ENCODE measurements at regions not wholly inside any gene's neighbourhood (a gene's known extent, or its start where the extent isn't known, plus 50 kb on each side); places are given as distances from the start of the nearest gene placed in this dataset.

DNA sequence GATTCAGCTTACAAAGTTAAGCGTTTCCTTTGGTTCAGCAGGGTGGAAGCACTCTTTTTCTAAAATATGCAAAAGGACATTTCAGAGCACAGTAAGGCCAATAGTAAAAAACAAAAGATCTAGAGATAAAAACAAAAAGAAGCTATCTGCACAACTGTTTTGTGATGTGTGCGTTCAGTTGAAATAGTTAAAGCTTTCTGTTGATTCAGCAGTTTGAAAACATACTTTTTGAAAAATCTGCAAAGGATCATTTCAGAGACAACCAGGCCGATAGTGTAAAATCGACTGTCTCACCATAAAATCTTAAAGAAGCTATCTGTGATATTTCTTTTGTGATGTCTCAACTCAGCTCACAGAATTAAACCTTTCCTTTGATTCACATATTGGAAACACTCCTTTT is 300.0 kb upstream of the ALG10B start:
- POLR2A ChIA-PET (ENCODE audit: partially characterized antibody) = no interaction called here
- Histone ChIP-seq H3K4ac (replicated peaks; ENCODE audit: insufficient read length, low read depth, low read length) (no peak overlapping the region), H2AFZ (ENCODE audit: low read length) (no peak overlapping the region), H4K91ac (replicated peaks; ENCODE audit: insufficient read length, low read length) (no peak overlapping the region), H3K4me2 (ENCODE audit: insufficient read depth in 1 of 2, low read depth in 2 of 2, low read length in 2 of 2) (no peak overlapping the region), H3K23me2 (ENCODE audit: low read depth, low read length) (no peaks in the 10 kb centered on the region), H3K18ac (ENCODE audit: extremely low read depth, low read length) (no peak overlapping the region), H4K20me1 (replicated peaks in 1 of 2; ENCODE audit: control insufficient read depth in 1 of 2, insufficient read depth in 2 of 2, low read length in 2 of 2) (no peaks in the 10 kb centered on the region), H3K4me3 (ENCODE audit: extremely low read depth in 1 of 4, insufficient read depth in 2 of 4, low read depth in 3 of 4, low read length in 4 of 4) (no peak overlapping the region), H3K4me1 (replicated peaks in 1 of 4; ENCODE audit: control insufficient read depth in 3 of 4, insufficient read depth in 4 of 4, low read length in 3 of 4) (no peaks in the 10 kb centered on the region), H3K27me3 (replicated peaks in 1 of 4; ENCODE audit: control insufficient read depth in 3 of 4, extremely low read depth in 1 of 4, insufficient read depth in 3 of 4, low read length in 3 of 4) (no peaks in the 10 kb centered on the region), H3K79me2 (ENCODE audit: control insufficient read depth in 1 of 2, insufficient read depth in 2 of 2, low read length in 2 of 2) (no peaks in the 10 kb centered on the region), H2BK120ac (replicated peaks; ENCODE audit: low read depth, low read length) (no peak overlapping the region), H3K9me3 (ENCODE audit: insufficient read depth in 2 of 2, low read depth in 1 of 2, low read length in 1 of 2) (peaks cover 64 to 68% of the 10 kb centered on the region in 2 experiments), H2BK5ac (ENCODE audit: low read depth, low read length) (no peak overlapping the region), H3K27ac (ENCODE audit: low read depth, low read length) (no peak overlapping the region), H4K5ac (ENCODE audit: insufficient read length, low read depth, low read length) (no peak overlapping the region), H3K36me3 (ENCODE audit: control insufficient read depth in 2 of 4, insufficient read depth in 4 of 4, low read length in 3 of 4) (no peaks in the 10 kb centered on the region), H2BK12ac (ENCODE audit: low read depth, low read length) (no peak overlapping the region), H2BK15ac (ENCODE audit: low read length) (no peak overlapping the region), H3K79me1 (ENCODE audit: low read depth, low read length) (no peaks in the 10 kb centered on the region), H4K8ac (ENCODE audit: extremely low read depth, insufficient read depth, low read length) (no peak overlapping the region), H2AK5ac (ENCODE audit: low read depth, low read length) (no peak overlapping the region), H3K9ac (replicated peaks in 1 of 4; ENCODE audit: extremely low read depth in 1 of 4, low read depth in 3 of 4, low read length in 3 of 4) (no peak overlapping the region), H3K14ac (ENCODE audit: insufficient read length) (no peak overlapping the region), H3K23ac (ENCODE audit: insufficient read length) (no peak overlapping the region), H3K56ac (replicated peaks; ENCODE audit: insufficient read length, low read depth, low read length) (no peak overlapping the region), H2BK20ac (ENCODE audit: low read length) (no peak overlapping the region)
- CTCF ChIA-PET (ENCODE audit: partially characterized antibody) = no interaction called here
- WGBS, 2 experiments (ENCODE audit: extremely low coverage in 1 of 2, insufficient coverage in 1 of 2, insufficient read length in 1 of 2, insufficient replicate concordance in 2 of 2, low coverage in 1 of 2, low lambda C conversion rate in 2 of 2, missing lambda C conversion rate in 1 of 2) = 85% methylated on average over 4 of the region's 4 CpGs; no CpG with 5 or more reads in 1 of the 2 experiments
- DNase-seq (ENCODE audit: low read depth in 1 of 2, low spot score in 2 of 2) (no peak), FAIRE-seq (no peak)
- TF ChIP-seq RXRA (IDR thresholded peaks at IDR 0.05; ENCODE audit: insufficient read depth, low read depth, low read length) (no peak), HDAC6 (IDR thresholded peaks at IDR 0.05; ENCODE audit: low read depth, low read length) (no peak), CBX8 (IDR thresholded peaks at IDR 0.05; ENCODE audit: borderline replicate concordance, low read depth, low read length) (no peak), EGR1 (IDR thresholded peaks at IDR 0.05; ENCODE audit: borderline replicate concordance, low read depth, low read length) (no peak), CHD1 (IDR thresholded peaks at IDR 0.05; ENCODE audit: low read depth, low read length) (no peak), SP2 (IDR thresholded peaks at IDR 0.05; ENCODE audit: low read length) (no peak), SIX5 (IDR thresholded peaks at IDR 0.05; ENCODE audit: low read depth, low read length) (no peak), CBX5 (IDR thresholded peaks at IDR 0.05; ENCODE audit: low read depth, low read length) (no peak), TAF7 (optimal IDR thresholded peaks at IDR 0.05; ENCODE audit: borderline replicate concordance, low read depth, low read length) (no peak), MAFK (IDR thresholded peaks at IDR 0.05; ENCODE audit: low read depth, low read length) (no peak), HDAC2 (IDR thresholded peaks at IDR 0.05; ENCODE audit: borderline replicate concordance in 1 of 2, low read depth in 2 of 2, low read length in 2 of 2) (no peak), KDM4A (IDR thresholded peaks at IDR 0.05; ENCODE audit: low read depth, low read length, severe bottlenecking) (no peak), NANOG (IDR thresholded peaks at IDR 0.05; ENCODE audit: insufficient read depth, low read depth, low read length, poor library complexity, severe bottlenecking) (no peak)
- TF ChIP-seq, protein P1, sequence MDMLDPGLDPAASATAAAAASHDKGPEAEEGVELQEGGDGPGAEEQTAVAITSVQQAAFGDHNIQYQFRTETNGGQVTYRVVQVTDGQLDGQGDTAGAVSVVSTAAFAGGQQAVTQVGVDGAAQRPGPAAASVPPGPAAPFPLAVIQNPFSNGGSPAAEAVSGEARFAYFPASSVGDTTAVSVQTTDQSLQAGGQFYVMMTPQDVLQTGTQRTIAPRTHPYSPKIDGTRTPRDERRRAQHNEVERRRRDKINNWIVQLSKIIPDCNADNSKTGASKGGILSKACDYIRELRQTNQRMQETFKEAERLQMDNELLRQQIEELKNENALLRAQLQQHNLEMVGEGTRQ (IDR thresholded peaks at IDR 0.05; ENCODE audit: low read length) = no peak
